Thyroid gland (tissue), 4 donors: ENCODE measurements at regions not wholly inside any gene's neighbourhood (a gene's known extent, or its start where the extent isn't known, plus 50 kb on each side); places are given as distances from the start of the nearest gene placed in this dataset.
A peak's percentile ranks its signal among the peaks of the same experiment; 100 is the strongest.
"Not testable (repeated sequence)": the region's sequence is repeated elsewhere in the genome, so short reads cannot be mapped to it uniquely, and the experiment has no call there.

ENCODE experiments used
- DNase-seq, 2 donors: peaks; one replicate each; pipeline ENCODE4 v3.0.0-alpha.2; 2019
- H3K27ac ChIP-seq, 3 donors: fragments of 200-600 bp; sonication (generic); 1 replicate in 2 of 3; 2 replicates in 1 of 3; pipeline ENCODE4 v1.5.1; 2016 to 2019; ENCODE audit warnings: mild to moderate bottlenecking in 1 of 3, moderate library complexity in 1 of 3
- H3K27me3 ChIP-seq: fragments of 200-600 bp; sonication (generic); one replicate; pipeline ENCODE4 v1.5.1; 2019
- H3K36me3 ChIP-seq, 2 donors: fragments of 200-600 bp; sonication (generic); one replicate each; pipeline ENCODE4 v1.5.1; 2016 to 2019
- H3K4me1 ChIP-seq, 2 donors: fragments of 200-600 bp; sonication (generic); one replicate each; pipeline ENCODE4 v1.5.1; 2017 to 2019
- H3K4me3 ChIP-seq, 3 donors: fragments of 200-600 bp; sonication (generic); replicated peaks in 1 of 3; 1 replicate in 2 of 3; 2 replicates in 1 of 3; pipeline ENCODE4 v1.5.1; 2016; ENCODE audit warnings: mild to moderate bottlenecking in 1 of 3
- H3K9me3 ChIP-seq: fragments of 200-600 bp; sonication (generic); one replicate; pipeline ENCODE4 v1.5.1; 2017
- CTCF ChIP-seq, 6 experiments: fragments of 200-600 bp in 3 of 6; fragments of 450-650 bp in 3 of 6; sonication (generic) in 3 of 6; IDR thresholded peaks; one replicate each; pipeline ENCODE4 v1.5.1; 2016 to 2019; ENCODE audit warnings: antibody characterized with exemption in 6 of 6, mild to moderate bottlenecking in 2 of 6, inconsistent platforms in 1 of 6, moderate library complexity in 1 of 6
- POLR2A ChIP-seq, 2 donors: fragments of 450-650 bp; IDR thresholded peaks; one replicate each; pipeline ENCODE4 v1.6.1; 2017; ENCODE audit warnings: antibody characterized with exemption in 2 of 2, mild to moderate bottlenecking in 2 of 2, moderate library complexity in 1 of 2
- WGBS, 2 donors: methylation state at CpG; one replicate each; pipeline ENCODE4 v1.1.5; 2017; 5-methylcytosine and 5-hydroxymethylcytosine counted together
- intact Hi-C: fragments of 100-400 bp; cut with DNase I; formaldehyde crosslinking; loops from one replicate; pipeline ENCODE4 v1.15.1; 2023

- 45% methylated on average over 6 of the region's 6 CpGs for WGBS, 2 donors
- Histone ChIP-seq H3K27ac (peak overlapping the region; percentile 34 to 58 (median 56)), H3K4me3 (no peak overlapping the region), H3K27me3 (no peaks in the 10 kb centered on the region), H3K4me1 (peaks cover 11 to 15% of the 10 kb centered on the region in 2 donors), H3K36me3 (no peaks in the 10 kb centered on the region), H3K9me3 (no peaks in the 10 kb centered on the region)
- intact Hi-C loops = no loop called here
- peak; percentile 62 to 63 for DNase-seq
- TF ChIP-seq CTCF (IDR thresholded peaks at IDR 0.05) = no peak
- TF ChIP-seq POLR2A (IDR thresholded peaks at IDR 0.05) = no peak
These were observed 256.1 kb upstream of the PGRMC2 start for GRCh38 chr4:128543696-128544095.

GRCh38 chr4:128542047-128542446, 254.4 kb upstream of the PGRMC2 start:
- WGBS, 2 donors = 78 to 97% methylated on average over 3 of the region's 3 CpGs
- DNase-seq = no peak
- TF ChIP-seq CTCF (IDR thresholded peaks at IDR 0.05) (no peak), POLR2A (IDR thresholded peaks at IDR 0.05) (no peak)

GRCh38 chr4:128540122-128540521, 252.5 kb upstream of the PGRMC2 start:
- TF ChIP-seq POLR2A (IDR thresholded peaks at IDR 0.05) (no peak), CTCF (IDR thresholded peaks at IDR 0.05) (no peak)
- no peaks in the 10 kb centered on the region for H3K9me3 ChIP-seq
- intact Hi-C loops = no loop called here
- H3K27ac ChIP-seq = no peak overlapping the region
- H3K36me3 ChIP-seq = no peaks in the 10 kb centered on the region
- DNase-seq = no peak
- H3K27me3 ChIP-seq = no peaks in the 10 kb centered on the region
- peaks cover 20 to 25% of the 10 kb centered on the region in 2 donors for H3K4me1 ChIP-seq
- no peak overlapping the region for H3K4me3 ChIP-seq
- WGBS, 2 donors = 63 to 66% methylated on average over 3 of the region's 3 CpGs

More at GRCh38 chr4:128542047-128542446, 254.4 kb upstream of the PGRMC2 start:
- Histone ChIP-seq H3K4me3 (no peak overlapping the region), H3K9me3 (no peaks in the 10 kb centered on the region), H3K27me3 (no peaks in the 10 kb centered on the region), H3K4me1 (peaks cover 11 to 15% of the 10 kb centered on the region in 2 donors), H3K27ac (no peak overlapping the region), H3K36me3 (no peaks in the 10 kb centered on the region)
- intact Hi-C loops = no loop called here

GRCh38 chr4:128538111-128538882, 250.7 kb upstream of the PGRMC2 start:
- Histone ChIP-seq H3K36me3 (no peaks in the 10 kb centered on the region), H3K4me3 (no peak overlapping the region), H3K27me3 (no peaks in the 10 kb centered on the region), H3K9me3 (no peaks in the 10 kb centered on the region), H3K4me1 (peaks cover 13 to 18% of the 10 kb centered on the region in 2 donors), H3K27ac (no peak overlapping the region)
- TF ChIP-seq POLR2A (IDR thresholded peaks at IDR 0.05) (no peak), CTCF (IDR thresholded peaks at IDR 0.05) (no peak)
- no peak for DNase-seq
- intact Hi-C loops = no loop called here
- WGBS, 2 donors = 95% methylated on average over 12 to 13 of the region's 13 CpGs

GRCh38 chr4:128536746-128537145, 249.1 kb upstream of the PGRMC2 start:
- intact Hi-C loops = no loop called here
- 84 to 97% methylated on average over 1 of the region's 1 CpG for WGBS, 2 donors
- peak overlapping the region in 2 of 3 donors; percentile 36 to 40 for H3K27ac ChIP-seq
- no peak overlapping the region for H3K4me3 ChIP-seq
- DNase-seq = no peak
- TF ChIP-seq POLR2A (IDR thresholded peaks at IDR 0.05) = no peak
- TF ChIP-seq CTCF (IDR thresholded peaks at IDR 0.05) = no peak
- H3K9me3 ChIP-seq = no peaks in the 10 kb centered on the region
- H3K4me1 ChIP-seq = peaks cover 13 to 15% of the 10 kb centered on the region in 2 donors
- no peaks in the 10 kb centered on the region for H3K27me3 ChIP-seq
- no peaks in the 10 kb centered on the region for H3K36me3 ChIP-seq

GRCh38 chr4:128535510-128535909, 247.9 kb upstream of the PGRMC2 start:
- H3K36me3 ChIP-seq, H3K9me3 ChIP-seq, H3K4me3 ChIP-seq, H3K27me3 ChIP-seq, intact Hi-C loops: not testable (repeated sequence)
- Histone ChIP-seq H3K4me1 (peaks cover 13 to 15% of the 10 kb centered on the region in 2 donors), H3K27ac (peak overlapping the region; percentile 67 to 80 (median 76))
- DNase-seq = peak; percentile 88 to 90
- WGBS, 2 donors = 30 to 46% methylated on average over 1 to 3 of the region's 4 CpGs
